NB4 (cell line): ENCODE measurements at regions not wholly inside any gene's neighbourhood (a gene's known extent, or its start where the extent isn't known, plus 50 kb on each side); places are given as distances from the start of the nearest gene placed in this dataset.

ENCODE experiments used
- DNase-seq: peaks from one replicate; pipeline ENCODE4 v3.0.0; 2010; ENCODE audit warnings: low read depth
- H3K4me3 ChIP-seq: one replicate; pipeline ENCODE4 v1.5.1; 2011; ENCODE audit warnings: mild to moderate bottlenecking, low read depth, low read length, moderate library complexity
- CTCF ChIP-seq: IDR thresholded peaks from one replicate; pipeline ENCODE4 v1.5.1; 2012; ENCODE audit warnings: low read depth, low read length
- MAX ChIP-seq: IDR thresholded peaks from 2 replicates; pipeline ENCODE4 v1.6.1; 2011; ENCODE audit warnings: low read depth, low read length
- MYC ChIP-seq: IDR thresholded peaks from 2 replicates; pipeline ENCODE4 v1.6.1; 2011; ENCODE audit warnings: low read depth, low read length
- POLR2A ChIP-seq: IDR thresholded peaks from 2 replicates; pipeline ENCODE4 v1.6.1; 2011; ENCODE audit warnings: mild to moderate bottlenecking; ENCODE audit not compliant: insufficient read length; ENCODE audit errors: extremely low read depth

- DNase-seq = no peak
- H3K4me3 ChIP-seq = no peak overlapping the region
- TF ChIP-seq MAX (no peak), MYC (no peak), POLR2A (no peak), CTCF (no peak)
These were observed 79.4 kb upstream of the HIF1A start for GRCh38 chr14:61615743-61616523.

- DNase-seq = no peak
- H3K4me3 ChIP-seq = no peak overlapping the region
- no peak for TF ChIP-seq MYC
- no peak for TF ChIP-seq POLR2A
- TF ChIP-seq MAX = no peak
- no peak for TF ChIP-seq CTCF
These were observed 78.7 kb upstream of the HIF1A start for GRCh38 chr14:61616524-61617185.

GRCh38 chr14:61618448-61618847 lies 76.9 kb upstream of the HIF1A start:
- DNase-seq = no peak
- no peak for TF ChIP-seq POLR2A
- H3K4me3 ChIP-seq = no peak overlapping the region

GRCh38 chr14:61619494-61619893 lies 75.8 kb upstream of the HIF1A start:
- TF ChIP-seq MAX (no peak), CTCF (no peak), POLR2A (no peak), MYC (no peak)
- H3K4me3 ChIP-seq = no peak overlapping the region
- no peak for DNase-seq

GRCh38 chr14:61620130-61620946 lies 75.0 kb upstream of the HIF1A start:
- no peak for DNase-seq
- H3K4me3 ChIP-seq = no peak overlapping the region
- TF ChIP-seq POLR2A = no peak
- TF ChIP-seq MYC = no peak
- no peak for TF ChIP-seq CTCF
- no peak for TF ChIP-seq MAX

GRCh38 chr14:61621444-61621843 lies 73.9 kb upstream of the HIF1A start:
- H3K4me3 ChIP-seq = no peak overlapping the region
- no peak for DNase-seq
- TF ChIP-seq MAX (no peak), MYC (no peak), CTCF (no peak), POLR2A (no peak)
